C4-2B (cell line): ENCODE measurements at regions not wholly inside any gene's neighbourhood (a gene's known extent, or its start where the extent isn't known, plus 50 kb on each side); places are given as distances from the start of the nearest gene placed in this dataset.

ENCODE experiments used
- ZFX ChIP-seq: fragments of 450-650 bp; IDR thresholded peaks from 2 replicates; pipeline ENCODE4 v1.6.1; 2017
- TF ChIP-seq, protein P1 (sequence below): fragments of 450-650 bp; conservative IDR thresholded peaks from 2 replicates; pipeline ENCODE4 v1.5.1; 2017; ENCODE audit warnings: mild to moderate bottlenecking

DNA sequence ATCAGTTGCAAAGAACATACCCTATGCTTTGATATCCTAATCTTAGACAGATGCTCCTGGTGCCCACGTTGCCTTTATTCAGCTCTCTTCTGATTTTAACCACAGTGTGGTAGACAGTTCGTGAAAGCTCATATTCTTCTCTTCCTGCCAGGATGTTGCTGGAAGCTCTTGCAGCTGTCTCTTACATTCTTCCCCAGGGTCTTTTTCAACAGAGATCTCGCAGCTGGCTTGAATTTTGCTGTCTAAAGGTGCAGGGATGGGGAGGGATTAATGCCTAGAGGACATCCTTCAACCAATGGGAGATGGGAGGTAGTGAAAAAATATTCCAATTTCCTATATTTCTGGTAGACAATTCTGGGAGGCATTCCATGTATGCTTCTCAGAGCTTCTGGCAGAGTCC lies 150.0 kb upstream of the APP start:
- TF ChIP-seq, protein P1, sequence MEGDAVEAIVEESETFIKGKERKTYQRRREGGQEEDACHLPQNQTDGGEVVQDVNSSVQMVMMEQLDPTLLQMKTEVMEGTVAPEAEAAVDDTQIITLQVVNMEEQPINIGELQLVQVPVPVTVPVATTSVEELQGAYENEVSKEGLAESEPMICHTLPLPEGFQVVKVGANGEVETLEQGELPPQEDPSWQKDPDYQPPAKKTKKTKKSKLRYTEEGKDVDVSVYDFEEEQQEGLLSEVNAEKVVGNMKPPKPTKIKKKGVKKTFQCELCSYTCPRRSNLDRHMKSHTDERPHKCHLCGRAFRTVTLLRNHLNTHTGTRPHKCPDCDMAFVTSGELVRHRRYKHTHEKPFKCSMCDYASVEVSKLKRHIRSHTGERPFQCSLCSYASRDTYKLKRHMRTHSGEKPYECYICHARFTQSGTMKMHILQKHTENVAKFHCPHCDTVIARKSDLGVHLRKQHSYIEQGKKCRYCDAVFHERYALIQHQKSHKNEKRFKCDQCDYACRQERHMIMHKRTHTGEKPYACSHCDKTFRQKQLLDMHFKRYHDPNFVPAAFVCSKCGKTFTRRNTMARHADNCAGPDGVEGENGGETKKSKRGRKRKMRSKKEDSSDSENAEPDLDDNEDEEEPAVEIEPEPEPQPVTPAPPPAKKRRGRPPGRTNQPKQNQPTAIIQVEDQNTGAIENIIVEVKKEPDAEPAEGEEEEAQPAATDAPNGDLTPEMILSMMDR: no peak
- TF ChIP-seq ZFX: no peak
